Cardiac fibroblast (primary cell): ENCODE measurements at regions not wholly inside any gene's neighbourhood (a gene's known extent, or its start where the extent isn't known, plus 50 kb on each side); places are given as distances from the start of the nearest gene placed in this dataset.

Experiments
- DNase-seq, 2 donors: peaks; one replicate each; pipeline versions ENCODE4 v3.0.0 to v3.0.0-alpha.2; 2010; ENCODE audit warnings: low read depth in 2 of 2
- H3K4me3 ChIP-seq, 2 donors: replicated peaks in 1 of 2; 1 replicate in 1 of 2; 2 replicates in 1 of 2; pipeline ENCODE4 v1.5.1; 2011; ENCODE audit warnings: low read depth in 2 of 2, low read length in 2 of 2, mild to moderate bottlenecking in 2 of 2, moderate library complexity in 1 of 2
- CTCF ChIP-seq: IDR thresholded peaks from one replicate; pipeline ENCODE4 v1.5.1; 2011; ENCODE audit warnings: low read depth, mild to moderate bottlenecking, low read length, inconsistent platforms

GRCh38 chr22:48944751-48945620, 882.7 kb downstream of the BRD1 start:
- no peak overlapping the region for H3K4me3 ChIP-seq
- no peak for DNase-seq
- TF ChIP-seq CTCF = no peak

GRCh38 chr22:48944433-48944750, 883.3 kb downstream of the BRD1 start:
- H3K4me3 ChIP-seq = no peak overlapping the region
- no peak for DNase-seq
- TF ChIP-seq CTCF = no peak

- no peak overlapping the region for H3K4me3 ChIP-seq
- DNase-seq = no peak
- TF ChIP-seq CTCF = no peak
These were observed 883.9 kb downstream of the BRD1 start for GRCh38 chr22:48943567-48944432.

- no peak for TF ChIP-seq CTCF
- no peak overlapping the region for H3K4me3 ChIP-seq
- DNase-seq = no peak
These were observed 884.7 kb downstream of the BRD1 start for GRCh38 chr22:48942698-48943566.

- no peak for DNase-seq
- no peak overlapping the region for H3K4me3 ChIP-seq
- no peak for TF ChIP-seq CTCF
These were observed 885.6 kb downstream of the BRD1 start for GRCh38 chr22:48941903-48942575.
